GM21576 (cell line): ENCODE measurements at regions not wholly inside any gene's neighbourhood (a gene's known extent, or its start where the extent isn't known, plus 50 kb on each side); places are given as distances from the start of the nearest gene placed in this dataset.
A peak's percentile ranks its signal among the peaks of the same experiment; 100 is the strongest.

Experiments
- ATAC-seq: cut with Tn5 transposase; IDR thresholded peaks from one replicate; pipeline ENCODE4 v1.9.1; 2021; ENCODE audit warnings: mild to moderate bottlenecking, moderate library complexity; ENCODE audit not compliant: unreplicated experiment

DNA sequence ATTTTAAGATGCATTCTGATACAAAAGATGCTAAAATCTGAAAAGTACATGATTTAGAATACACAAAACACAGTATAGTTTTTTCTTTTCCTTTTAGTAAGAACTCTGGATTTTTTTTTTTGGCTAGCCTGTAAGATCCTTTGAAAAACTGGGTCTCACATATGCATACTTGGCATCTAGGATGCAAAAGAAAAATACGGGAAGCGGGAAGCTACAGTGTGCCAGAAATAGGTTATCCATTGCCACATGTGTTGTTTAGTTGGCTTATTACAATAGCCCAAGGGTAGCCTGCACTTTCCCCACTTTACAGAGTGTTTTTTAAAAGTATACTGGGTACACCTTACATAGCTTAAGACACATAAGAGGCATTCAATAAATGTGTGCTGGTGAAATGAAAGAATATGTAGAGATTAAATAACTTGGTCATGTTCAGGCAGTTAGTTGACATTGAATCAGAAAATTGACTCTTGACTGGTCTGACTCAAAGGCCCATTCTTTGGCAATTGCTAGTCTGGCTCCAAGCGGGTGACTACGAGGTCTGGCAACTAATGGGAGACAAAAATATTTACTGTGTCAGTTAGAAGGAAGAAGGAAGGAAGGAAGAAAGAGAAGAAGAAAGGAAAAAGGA is 286.8 kb upstream of the TRIB2 start:
- ATAC-seq, result no peak

DNA sequence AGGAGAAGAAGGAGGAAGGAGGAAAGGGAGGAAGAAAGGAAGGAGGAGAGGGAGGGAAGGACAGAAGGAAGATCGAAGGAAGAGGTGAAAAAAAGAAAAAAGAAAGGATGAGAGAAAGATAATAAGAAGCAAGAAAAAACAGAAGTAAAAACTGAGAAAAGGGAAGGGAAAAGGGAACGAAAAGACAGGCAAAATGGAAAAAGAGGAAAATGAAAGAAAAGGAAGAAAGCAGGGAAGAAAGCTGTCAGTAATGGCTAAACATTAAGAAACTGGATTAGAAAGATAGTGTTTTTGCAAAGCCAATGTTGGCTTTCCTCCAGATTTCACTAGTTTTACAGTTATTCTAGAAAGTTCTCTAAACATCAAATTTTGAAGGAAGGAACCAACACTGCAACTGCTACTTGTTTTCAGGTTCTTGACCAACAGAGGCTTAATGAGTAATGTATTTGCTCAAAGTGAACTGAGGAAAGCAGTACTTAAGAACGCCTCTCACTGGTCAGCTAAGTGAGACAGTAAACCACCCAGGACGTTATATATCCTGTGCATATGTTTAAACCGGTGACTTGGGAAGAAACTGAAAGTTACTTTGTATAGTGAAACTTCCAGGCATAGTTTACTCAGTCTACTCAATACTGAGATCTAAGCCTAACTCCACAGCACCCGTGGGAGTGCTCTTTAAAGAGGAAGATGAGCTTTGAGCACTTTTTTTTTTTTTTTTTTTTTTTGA is 286.2 kb upstream of the TRIB2 start:
- peak; percentile 97 for ATAC-seq

- no peak for ATAC-seq
These were observed 283.6 kb upstream of the TRIB2 start for GRCh38 chr2:12432985-12433625.

GRCh38 chr2:12433626-12433990 is 283.1 kb upstream of the TRIB2 start:
- no peak for ATAC-seq

DNA sequence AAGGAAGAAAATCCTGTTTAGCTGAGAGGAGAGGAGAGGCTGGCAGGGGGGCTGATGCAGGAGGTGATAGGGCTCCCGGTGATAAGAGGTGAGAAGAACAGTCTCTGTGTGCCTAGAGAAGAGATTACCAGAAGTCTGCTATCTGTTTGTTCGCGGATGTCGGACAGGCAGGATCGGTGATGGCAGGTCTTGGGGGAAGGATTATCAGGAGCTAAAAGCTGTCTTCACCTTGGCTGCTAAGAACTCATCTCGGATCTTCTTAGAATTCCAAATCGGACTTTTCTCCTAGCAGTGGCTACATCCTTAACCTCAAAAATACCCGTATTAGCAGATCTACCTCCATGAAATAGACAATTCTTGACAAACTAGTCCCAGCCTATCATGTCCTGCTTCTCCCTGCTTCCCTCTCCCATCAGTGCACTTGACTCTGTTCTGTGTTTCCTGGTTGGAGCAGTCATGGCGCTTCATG is 282.1 kb upstream of the TRIB2 start:
- ATAC-seq, result no peak

- ATAC-seq, result no peak
These were observed 281.1 kb upstream of the TRIB2 start for GRCh38 chr2:12435430-12436222.

DNA sequence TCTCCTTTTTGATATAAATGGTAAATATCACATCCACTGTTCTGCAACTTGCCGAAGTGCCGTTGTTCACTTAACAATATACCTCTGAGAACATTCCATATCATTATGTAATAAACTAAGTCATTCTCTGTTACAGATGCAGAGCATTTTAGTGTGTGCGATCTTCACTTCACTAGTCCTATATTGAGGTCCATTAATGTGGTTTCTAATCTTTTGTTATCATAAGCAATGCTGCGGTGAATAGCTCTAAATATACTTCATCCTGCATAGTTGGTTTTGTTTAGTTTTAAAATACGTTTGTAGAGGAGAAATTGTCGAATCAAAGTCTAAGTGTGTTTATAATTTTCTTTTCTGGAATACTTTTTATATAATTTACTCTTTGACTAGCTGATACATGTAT is 280.3 kb upstream of the TRIB2 start:
- no peak for ATAC-seq

DNA sequence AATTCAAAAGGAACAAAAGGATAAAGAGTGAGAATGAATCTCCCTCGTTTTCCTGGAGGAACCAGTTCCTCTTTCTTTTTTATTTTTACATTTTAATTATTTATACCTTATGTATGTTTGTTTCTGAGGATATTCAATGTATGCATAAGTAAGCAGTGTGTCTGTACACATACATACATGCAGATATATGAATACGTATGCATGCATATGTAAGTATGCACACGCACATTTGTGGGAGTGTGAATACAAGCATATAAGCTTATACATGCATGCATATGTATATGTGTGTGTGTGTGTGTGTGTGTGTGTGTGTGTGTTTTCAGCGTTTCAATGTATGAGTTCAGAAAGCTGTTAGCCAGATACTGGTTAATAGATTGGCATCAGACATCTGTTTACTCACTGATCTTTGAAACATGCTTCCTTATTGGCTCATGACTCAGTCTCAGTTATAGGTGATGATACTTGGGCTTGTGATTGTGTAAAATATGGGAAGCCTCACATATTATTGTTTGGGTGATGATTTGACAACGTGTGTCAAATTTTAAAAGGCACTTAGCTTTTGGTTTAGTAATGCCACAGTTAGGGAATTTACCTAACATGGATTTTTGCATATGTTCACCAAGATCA is 279.7 kb upstream of the TRIB2 start:
- ATAC-seq, result no peak

DNA sequence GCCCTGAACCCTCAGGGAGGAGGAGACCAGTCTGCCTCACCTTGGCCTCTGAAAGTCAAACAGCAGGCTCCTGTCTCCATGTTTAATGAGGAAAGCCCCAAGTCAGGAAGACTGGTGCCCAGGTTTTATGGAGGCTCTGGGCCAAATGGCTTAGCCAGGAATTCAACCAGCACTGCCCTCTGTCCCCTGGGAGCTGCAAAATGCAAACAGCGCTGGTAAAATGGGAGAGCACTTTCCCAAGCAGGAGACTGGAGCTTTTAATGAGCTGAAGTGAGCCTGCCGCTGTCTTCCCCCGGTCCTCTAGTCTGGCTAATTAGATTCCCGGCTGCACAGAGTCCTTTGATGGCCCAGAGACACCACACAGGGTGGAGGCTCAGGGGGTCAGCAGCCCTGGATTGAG is 276.0 kb upstream of the TRIB2 start:
- no peak for ATAC-seq

DNA sequence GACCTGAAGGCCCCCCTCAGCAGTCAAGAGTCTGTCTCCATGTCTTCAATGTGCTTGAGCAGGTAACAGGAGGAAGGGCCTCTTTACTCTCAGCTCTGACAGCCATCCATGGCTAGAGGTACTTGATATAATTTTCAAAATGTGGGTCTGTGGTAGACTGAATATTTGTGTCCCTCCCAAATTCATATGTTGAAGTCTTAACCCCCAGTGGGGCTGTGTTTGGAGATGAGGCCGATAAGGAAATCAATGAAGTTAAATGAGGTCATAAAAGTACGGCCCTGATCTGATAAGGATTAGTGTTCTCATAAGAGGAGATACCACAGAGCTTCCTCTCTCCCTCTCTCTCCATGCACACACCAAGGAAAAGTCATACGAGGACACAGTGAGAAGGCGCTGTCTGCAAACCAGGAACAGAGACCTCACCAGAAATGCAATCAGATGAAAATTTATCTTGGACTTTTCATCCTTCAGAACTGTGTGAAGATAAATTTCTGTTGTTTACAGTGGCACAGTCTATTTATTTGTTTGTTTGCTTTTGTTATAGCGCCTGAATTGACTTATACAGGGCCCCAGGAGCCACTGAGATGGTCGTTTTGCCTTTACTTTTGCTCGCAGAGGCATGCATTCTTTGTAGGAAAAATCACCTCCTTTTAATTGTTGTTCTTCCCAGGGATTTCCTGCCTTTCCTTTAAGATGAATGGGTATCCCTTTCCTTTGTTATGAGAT is 274.8 kb upstream of the TRIB2 start:
- ATAC-seq, result no peak

- ATAC-seq, result no peak
These were observed 274.3 kb upstream of the TRIB2 start for GRCh38 chr2:12442476-12442847.

DNA sequence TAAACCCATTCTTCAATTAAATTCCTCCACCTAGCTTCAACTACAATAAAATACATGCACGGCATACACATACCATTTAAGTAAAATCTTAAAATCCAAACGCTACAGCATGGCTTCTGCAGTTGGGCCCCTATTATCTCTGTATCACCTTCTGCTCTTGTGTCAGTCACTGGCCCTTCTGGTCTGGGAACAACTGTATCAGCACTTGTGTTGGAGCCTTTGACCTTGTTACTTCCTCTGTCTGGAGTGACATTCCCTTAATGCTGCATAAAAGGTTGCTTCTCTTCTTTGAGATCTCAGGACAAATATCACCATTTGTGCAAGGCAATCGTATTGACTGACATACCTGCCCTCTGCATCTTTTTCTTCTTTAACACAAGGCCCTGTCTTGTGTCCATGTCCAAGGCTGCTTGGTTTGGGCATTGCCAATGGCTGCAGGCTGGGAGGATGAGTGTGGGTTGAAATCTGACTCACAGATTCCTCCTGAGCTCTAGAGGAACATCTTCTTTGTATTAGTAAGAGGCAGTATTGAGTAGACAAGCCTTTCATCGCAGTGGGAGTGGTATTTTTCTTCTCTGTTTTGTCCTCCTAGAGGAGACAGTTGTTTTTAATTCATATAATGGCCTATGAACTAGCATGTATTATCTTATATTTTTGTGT is 267.8 kb upstream of the TRIB2 start:
- ATAC-seq, result no peak

DNA sequence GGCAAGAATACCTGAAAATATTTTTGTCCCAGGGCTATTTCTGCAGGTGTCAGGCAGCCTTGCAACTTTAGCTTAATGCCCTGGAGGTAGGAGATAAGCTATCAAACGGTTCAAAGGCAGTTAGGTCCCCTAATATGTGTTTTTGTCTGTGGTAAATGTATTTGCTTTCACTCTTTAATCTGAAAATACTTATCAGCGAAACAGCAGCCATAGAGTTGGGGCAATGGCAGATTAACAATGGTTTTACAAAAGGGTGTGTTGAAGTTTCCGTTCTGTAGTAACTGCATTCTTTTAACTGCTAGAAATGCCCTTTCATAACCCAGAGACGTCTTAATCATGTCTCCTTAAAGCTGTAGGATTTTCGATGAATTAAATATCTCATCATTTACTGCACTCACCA is 265.0 kb upstream of the TRIB2 start:
- ATAC-seq, result no peak

DNA sequence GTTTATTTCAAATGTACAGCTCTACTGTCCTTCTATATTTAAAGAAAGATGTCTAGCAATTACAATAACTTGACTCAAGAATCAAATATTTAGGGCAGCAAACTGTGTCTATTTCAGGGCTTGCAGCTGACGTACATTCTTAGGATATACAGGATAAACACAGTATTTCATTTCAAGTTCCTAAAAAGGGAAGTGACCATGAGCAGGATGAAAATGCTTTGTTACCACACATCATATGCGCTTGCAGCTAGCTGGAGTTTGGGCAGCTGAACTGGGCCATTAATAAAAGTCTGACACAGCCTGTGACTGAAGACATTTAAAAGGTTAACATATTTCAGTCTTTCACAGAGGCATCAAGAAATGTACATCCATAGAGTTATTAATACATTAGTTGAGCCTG is 264.6 kb upstream of the TRIB2 start:
- ATAC-seq, result no peak

- no peak for ATAC-seq
These were observed 263.0 kb upstream of the TRIB2 start for GRCh38 chr2:12453731-12454130.

DNA sequence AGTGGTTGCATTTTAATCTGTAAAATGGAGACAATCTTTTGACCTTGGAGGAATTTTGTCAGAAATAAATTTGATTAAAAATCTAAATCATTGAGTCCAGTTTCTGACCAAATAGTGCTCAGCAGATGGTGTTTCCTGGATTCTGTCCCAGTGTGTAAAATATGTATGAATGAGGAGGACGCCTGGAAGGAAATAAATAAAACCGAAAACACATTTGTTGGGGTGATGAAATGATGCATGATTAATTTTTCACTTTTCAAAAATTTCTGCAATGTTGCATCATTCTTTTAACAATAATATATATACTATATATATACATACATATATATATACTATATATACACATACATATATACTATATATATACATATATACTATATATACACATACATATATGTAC is 261.1 kb upstream of the TRIB2 start:
- ATAC-seq, result no peak

DNA sequence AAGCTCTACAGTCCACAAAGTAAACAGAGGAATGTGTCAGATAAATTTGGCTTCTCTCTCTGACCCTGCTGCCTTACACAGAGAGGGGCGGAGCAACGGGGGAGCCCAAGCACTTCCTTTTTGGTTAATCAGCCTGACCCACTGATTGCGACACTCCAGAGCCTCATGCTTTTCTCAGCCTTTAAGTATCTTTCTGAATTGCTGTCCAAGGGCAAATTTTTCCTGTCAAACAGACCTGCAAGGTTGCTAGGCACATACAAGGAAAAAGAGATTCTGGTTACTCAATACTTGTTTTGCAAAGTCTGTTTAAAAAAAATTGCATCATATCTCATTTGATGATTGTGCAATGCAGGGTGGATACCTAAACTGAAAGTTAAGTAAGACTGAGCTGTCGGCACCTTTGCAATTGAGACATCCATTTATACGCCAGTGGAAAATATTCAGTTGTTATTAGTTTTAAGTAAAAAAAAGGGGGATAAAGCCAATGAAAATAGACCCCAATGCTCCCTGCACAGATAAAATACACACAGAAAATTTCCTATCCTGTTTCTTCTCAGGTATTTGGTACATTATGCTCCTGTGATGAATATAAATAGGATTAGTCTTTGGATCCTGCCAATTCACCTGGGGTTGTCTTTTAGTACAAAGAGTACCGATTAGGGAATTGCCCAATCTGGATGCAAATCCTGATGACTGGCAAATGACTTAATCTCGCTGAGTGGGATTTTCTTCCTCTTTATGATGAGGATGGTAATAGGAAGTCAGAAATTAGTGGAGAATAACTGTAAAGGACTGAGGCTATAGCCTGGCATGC is 260.2 kb upstream of the TRIB2 start:
- peak; percentile 91 for ATAC-seq

GRCh38 chr2:12457831-12458230 is 258.9 kb upstream of the TRIB2 start:
- ATAC-seq, result no peak

- ATAC-seq, result no peak
These were observed 253.5 kb upstream of the TRIB2 start for GRCh38 chr2:12463189-12463588.
